DOHH2 (cell line): ENCODE measurements at regions not wholly inside any gene's neighbourhood (a gene's known extent, or its start where the extent isn't known, plus 50 kb on each side); places are given as distances from the start of the nearest gene placed in this dataset.

Experiments used
- H3F3A ChIP-seq: fragments of 200-600 bp; sonication (generic), shearing (Covaris generic); 2 replicates; pipeline ENCODE4 v1.6.0; 2016; ENCODE audit warnings: antibody characterized with exemption, mild to moderate bottlenecking; ENCODE audit not compliant: control insufficient read depth, insufficient read depth
- H3K27ac ChIP-seq: fragments of 200-600 bp; sonication (generic); 2 replicates; pipeline ENCODE4 v1.5.1; 2014; ENCODE audit warnings: low read depth, mild to moderate bottlenecking, low read length, moderate library complexity
- H3K27me3 ChIP-seq: fragments of 200-600 bp; sonication (generic); 2 replicates; pipeline ENCODE4 v1.6.1; 2014; ENCODE audit warnings: mild to moderate bottlenecking, low read length, mixed read lengths; ENCODE audit not compliant: control insufficient read depth
- H3K36me3 ChIP-seq: fragments of 200-600 bp; sonication (generic); 2 replicates; pipeline ENCODE4 v1.6.1; 2014; ENCODE audit warnings: mild to moderate bottlenecking, low read length, moderate library complexity, mixed read lengths; ENCODE audit not compliant: control insufficient read depth
- H3K4me1 ChIP-seq: fragments of 200-600 bp; sonication (generic); 2 replicates; pipeline ENCODE4 v1.6.1; 2014; ENCODE audit warnings: mild to moderate bottlenecking, low read length, mixed read lengths; ENCODE audit not compliant: control insufficient read depth
- H3K4me2 ChIP-seq: fragments of 200-600 bp; sonication (generic); 2 replicates; pipeline ENCODE4 v1.6.0; 2014; ENCODE audit warnings: mild to moderate bottlenecking, low read length, moderate library complexity
- H3K4me3 ChIP-seq: fragments of 200-600 bp; sonication (generic); 2 replicates; pipeline ENCODE4 v1.5.1; 2014; ENCODE audit warnings: mild to moderate bottlenecking, low read length, mixed read lengths
- H3K79me2 ChIP-seq: fragments of 200-600 bp; sonication (generic); 2 replicates; pipeline ENCODE4 v1.6.1; 2014; ENCODE audit warnings: mild to moderate bottlenecking, low read length, mixed read lengths; ENCODE audit not compliant: control insufficient read depth
- H3K9me2 ChIP-seq: fragments of 200-600 bp; sonication (generic); replicated peaks from 2 replicates; pipeline ENCODE4 v1.6.1; 2014; ENCODE audit warnings: mild to moderate bottlenecking, low read length, mixed read lengths; ENCODE audit not compliant: control insufficient read depth
- H3K9me3 ChIP-seq: fragments of 200-600 bp; sonication (generic); 2 replicates; pipeline ENCODE4 v1.6.1; 2014; ENCODE audit warnings: antibody characterized with exemption, low read length, mixed read lengths; ENCODE audit not compliant: control insufficient read depth, insufficient read depth
- H4K20me1 ChIP-seq: fragments of 200-600 bp; sonication (generic); 2 replicates; pipeline ENCODE4 v1.6.0; 2014; ENCODE audit warnings: low read depth, mild to moderate bottlenecking, antibody characterized with exemption, low read length, moderate library complexity; ENCODE audit not compliant: control insufficient read depth, insufficient read depth
- EZH2phosphoT487 ChIP-seq: fragments of 200-600 bp; sonication (generic); IDR thresholded peaks from 2 replicates; pipeline ENCODE4 v1.6.1; 2017; ENCODE audit warnings: borderline replicate concordance, mild to moderate bottlenecking, antibody characterized with exemption, low read length, moderate library complexity, mixed read lengths
- TF ChIP-seq, protein P1 (sequence below): fragments of 200-600 bp; sonication (generic); IDR thresholded peaks from one replicate; pipeline ENCODE4 v1.5.1; 2014; ENCODE audit warnings: antibody characterized with exemption, mild to moderate bottlenecking, low read depth, low read length; ENCODE audit not compliant: poor library complexity, severe bottlenecking

DNA sequence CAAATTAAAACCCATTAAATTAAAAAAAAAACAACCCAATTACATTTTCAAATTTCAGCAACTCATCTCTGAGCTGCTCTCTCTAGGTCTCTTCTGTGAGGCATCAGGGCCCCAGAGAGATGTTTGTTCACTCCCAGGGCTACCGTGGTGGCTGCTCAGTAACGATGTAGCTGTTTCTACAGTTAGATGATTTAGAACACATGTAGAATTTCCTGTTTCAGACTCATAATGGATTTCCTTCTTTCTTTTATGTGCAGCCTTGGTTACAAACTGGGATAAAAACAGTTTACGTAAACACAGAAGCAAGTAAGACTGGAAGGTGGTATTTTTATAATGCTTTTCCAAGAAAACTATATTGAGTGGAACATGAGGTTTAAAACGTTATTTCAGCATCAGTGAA lies 116.1 kb upstream of the CCN2 start:
- no peak overlapping the region for H3K4me2 ChIP-seq
- H3K36me3 ChIP-seq, result no peaks in the 10 kb centered on the region
- H4K20me1 ChIP-seq, result no peaks in the 10 kb centered on the region
- H3K4me1 ChIP-seq, result peaks cover 20% of the 10 kb centered on the region
- H3F3A ChIP-seq, result no peaks in the 10 kb centered on the region
- no peaks in the 10 kb centered on the region for H3K79me2 ChIP-seq
- H3K27me3 ChIP-seq, result no peaks in the 10 kb centered on the region
- no peak overlapping the region for H3K27ac ChIP-seq
- H3K9me2 ChIP-seq, result no peaks in the 10 kb centered on the region
- no peak overlapping the region for H3K4me3 ChIP-seq
- TF ChIP-seq, protein P1, sequence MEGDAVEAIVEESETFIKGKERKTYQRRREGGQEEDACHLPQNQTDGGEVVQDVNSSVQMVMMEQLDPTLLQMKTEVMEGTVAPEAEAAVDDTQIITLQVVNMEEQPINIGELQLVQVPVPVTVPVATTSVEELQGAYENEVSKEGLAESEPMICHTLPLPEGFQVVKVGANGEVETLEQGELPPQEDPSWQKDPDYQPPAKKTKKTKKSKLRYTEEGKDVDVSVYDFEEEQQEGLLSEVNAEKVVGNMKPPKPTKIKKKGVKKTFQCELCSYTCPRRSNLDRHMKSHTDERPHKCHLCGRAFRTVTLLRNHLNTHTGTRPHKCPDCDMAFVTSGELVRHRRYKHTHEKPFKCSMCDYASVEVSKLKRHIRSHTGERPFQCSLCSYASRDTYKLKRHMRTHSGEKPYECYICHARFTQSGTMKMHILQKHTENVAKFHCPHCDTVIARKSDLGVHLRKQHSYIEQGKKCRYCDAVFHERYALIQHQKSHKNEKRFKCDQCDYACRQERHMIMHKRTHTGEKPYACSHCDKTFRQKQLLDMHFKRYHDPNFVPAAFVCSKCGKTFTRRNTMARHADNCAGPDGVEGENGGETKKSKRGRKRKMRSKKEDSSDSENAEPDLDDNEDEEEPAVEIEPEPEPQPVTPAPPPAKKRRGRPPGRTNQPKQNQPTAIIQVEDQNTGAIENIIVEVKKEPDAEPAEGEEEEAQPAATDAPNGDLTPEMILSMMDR, result no peak
- TF ChIP-seq EZH2phosphoT487, result no peak
- no peaks in the 10 kb centered on the region for H3K9me3 ChIP-seq

DNA sequence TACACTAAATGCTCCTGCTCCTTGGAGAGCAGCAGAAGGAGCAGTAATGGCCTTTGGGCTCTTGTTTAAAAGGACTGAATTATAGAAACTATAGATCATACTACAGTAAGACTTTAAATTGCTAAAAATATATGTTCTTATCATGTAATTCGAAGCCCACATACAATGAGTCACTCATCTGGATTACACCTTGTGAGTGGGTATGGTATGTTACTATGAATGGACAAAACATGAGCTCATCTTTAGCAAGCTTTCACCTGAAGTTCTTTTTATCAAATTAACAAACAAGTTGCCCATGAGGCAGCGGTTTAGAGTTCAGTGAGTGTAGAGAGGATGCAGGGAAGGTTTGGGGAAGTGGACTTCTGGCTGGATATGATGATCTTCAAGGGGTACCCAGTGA lies 114.4 kb upstream of the CCN2 start:
- no peak for TF ChIP-seq EZH2phosphoT487
- TF ChIP-seq, protein P1, result no peak
- Histone ChIP-seq H3K9me2 (no peaks in the 10 kb centered on the region), H3K4me3 (no peak overlapping the region), H3F3A (no peaks in the 10 kb centered on the region), H3K4me2 (no peak overlapping the region), H3K4me1 (peaks cover 19% of the 10 kb centered on the region), H3K9me3 (no peaks in the 10 kb centered on the region), H3K27me3 (no peaks in the 10 kb centered on the region), H3K27ac (no peak overlapping the region), H3K79me2 (no peaks in the 10 kb centered on the region), H4K20me1 (no peaks in the 10 kb centered on the region), H3K36me3 (no peaks in the 10 kb centered on the region)

DNA sequence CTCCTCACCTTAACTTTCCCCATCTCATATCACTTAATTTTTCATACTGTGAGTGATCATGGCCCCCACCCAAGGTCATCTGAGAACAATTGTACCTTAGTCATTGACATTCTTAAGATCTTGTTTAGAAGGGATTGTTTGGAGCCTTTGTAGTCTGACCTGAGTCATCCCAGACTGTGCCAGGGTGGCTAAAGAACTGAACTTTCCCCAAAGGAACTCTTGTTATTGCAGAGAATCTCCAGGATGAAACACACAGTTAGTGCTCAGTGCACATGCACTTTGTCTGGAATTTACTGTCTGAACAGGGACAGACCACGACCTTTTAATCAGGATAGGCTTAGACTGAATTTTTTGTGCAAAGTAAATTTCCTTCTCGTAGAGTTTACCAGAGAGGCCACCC lies 112.6 kb upstream of the CCN2 start:
- no peaks in the 10 kb centered on the region for H3K79me2 ChIP-seq
- H3K36me3 ChIP-seq, result no peaks in the 10 kb centered on the region
- H4K20me1 ChIP-seq, result no peaks in the 10 kb centered on the region
- H3K27me3 ChIP-seq, result no peaks in the 10 kb centered on the region
- no peak overlapping the region for H3K27ac ChIP-seq
- TF ChIP-seq, protein P1, result no peak
- TF ChIP-seq EZH2phosphoT487, result no peak
- H3K4me1 ChIP-seq, result peaks cover 18% of the 10 kb centered on the region
- H3K4me2 ChIP-seq, result no peak overlapping the region
- no peak overlapping the region for H3K4me3 ChIP-seq
- no peaks in the 10 kb centered on the region for H3K9me3 ChIP-seq
- no peaks in the 10 kb centered on the region for H3K9me2 ChIP-seq
- no peaks in the 10 kb centered on the region for H3F3A ChIP-seq

DNA sequence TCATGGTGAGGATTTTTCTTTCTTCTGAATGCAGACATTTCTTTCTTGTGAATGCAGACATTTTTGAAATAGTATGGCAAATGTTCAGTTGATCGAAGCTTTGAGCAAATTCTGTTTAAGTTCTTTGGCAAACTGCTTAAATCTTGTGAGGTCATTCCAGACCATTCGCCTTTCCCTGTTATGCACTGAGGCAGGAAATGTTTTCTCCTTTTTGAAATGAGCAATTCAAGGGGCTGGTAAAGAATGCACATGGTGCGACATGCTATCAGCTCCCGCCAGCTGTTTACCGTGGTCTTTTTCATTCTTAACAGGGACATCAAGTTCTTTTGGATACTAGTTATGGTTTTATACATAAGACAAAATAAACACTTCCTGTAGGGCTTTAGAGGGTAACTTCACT lies 112.0 kb upstream of the CCN2 start:
- no peaks in the 10 kb centered on the region for H3F3A ChIP-seq
- no peaks in the 10 kb centered on the region for H3K27me3 ChIP-seq
- H3K4me1 ChIP-seq, result peaks cover 18% of the 10 kb centered on the region
- H3K79me2 ChIP-seq, result no peaks in the 10 kb centered on the region
- no peaks in the 10 kb centered on the region for H3K9me2 ChIP-seq
- no peaks in the 10 kb centered on the region for H4K20me1 ChIP-seq
- H3K4me2 ChIP-seq, result no peak overlapping the region
- TF ChIP-seq, protein P1, result no peak
- no peak for TF ChIP-seq EZH2phosphoT487
- no peaks in the 10 kb centered on the region for H3K36me3 ChIP-seq
- no peak overlapping the region for H3K4me3 ChIP-seq
- no peak overlapping the region for H3K27ac ChIP-seq
- H3K9me3 ChIP-seq, result no peaks in the 10 kb centered on the region
